MM.1S (cell line): ENCODE measurements at regions not wholly inside any gene's neighbourhood (a gene's known extent, or its start where the extent isn't known, plus 50 kb on each side); places are given as distances from the start of the nearest gene placed in this dataset.

Source experiments
- DNase-seq: peaks from one replicate; pipeline ENCODE4 v3.0.0-alpha.2; 2015
- H2AFZ ChIP-seq: fragments of 300-600 bp; sonication (generic); 2 replicates; pipeline ENCODE4 v1.6.0; 2016; ENCODE audit warnings: antibody characterized with exemption, low read length
- H3F3A ChIP-seq: fragments of 300-600 bp; sonication (generic); 2 replicates; pipeline ENCODE4 v1.6.1; 2016; ENCODE audit warnings: mild to moderate bottlenecking, antibody characterized with exemption, low read length, moderate library complexity, mixed read lengths; ENCODE audit not compliant: insufficient read depth
- H3K27ac ChIP-seq: fragments of 300-600 bp; sonication (generic); 2 replicates; pipeline ENCODE4 v1.5.1; 2016; ENCODE audit warnings: mild to moderate bottlenecking, low read length
- H3K27me3 ChIP-seq: fragments of 300-600 bp; sonication (generic); replicated peaks from 2 replicates; pipeline ENCODE4 v1.6.0; 2016; ENCODE audit warnings: low read length; ENCODE audit not compliant: insufficient read depth
- H3K36me3 ChIP-seq: fragments of 300-600 bp; sonication (generic); replicated peaks from 2 replicates; pipeline ENCODE4 v1.6.1; 2016; ENCODE audit warnings: mild to moderate bottlenecking, low read length, mixed read lengths; ENCODE audit not compliant: insufficient read depth
- H3K4me1 ChIP-seq: fragments of 300-600 bp; sonication (generic); 2 replicates; pipeline ENCODE4 v1.6.1; 2016; ENCODE audit warnings: low read length, mixed read lengths
- H3K4me2 ChIP-seq: fragments of 300-600 bp; sonication (generic); 2 replicates; pipeline ENCODE4 v1.6.0; 2016; ENCODE audit warnings: low read depth, low read length
- H3K4me3 ChIP-seq: fragments of 300-600 bp; sonication (generic); 2 replicates; pipeline ENCODE4 v1.5.1; 2016; ENCODE audit warnings: low read length, mixed read lengths
- H3K79me2 ChIP-seq: fragments of 300-600 bp; sonication (generic); 2 replicates; pipeline ENCODE4 v1.6.1; 2016; ENCODE audit warnings: mixed run types, low read length, mixed read lengths
- H3K9ac ChIP-seq: fragments of 300-600 bp; sonication (generic); 2 replicates; pipeline ENCODE4 v1.6.1; 2016; ENCODE audit warnings: low read length, mixed read lengths
- H3K9me2 ChIP-seq: fragments of 300-600 bp; sonication (generic); replicated peaks from 2 replicates; pipeline ENCODE4 v1.6.1; 2016; ENCODE audit warnings: mild to moderate bottlenecking, low read length, mixed read lengths; ENCODE audit not compliant: insufficient read depth
- H3K9me3 ChIP-seq: fragments of 300-600 bp; sonication (generic); replicated peaks from 2 replicates; pipeline ENCODE4 v1.6.1; 2016; ENCODE audit warnings: mild to moderate bottlenecking, low read length, mixed read lengths; ENCODE audit not compliant: insufficient read depth
- H4K20me1 ChIP-seq: fragments of 300-600 bp; sonication (generic); 2 replicates; pipeline ENCODE4 v1.6.1; 2016; ENCODE audit warnings: mild to moderate bottlenecking, low read length, moderate library complexity, mixed read lengths; ENCODE audit not compliant: insufficient read depth
- CTCF ChIP-seq: fragments of 300-600 bp; sonication (generic); IDR thresholded peaks from 2 replicates; pipeline ENCODE4 v1.5.1; 2016; ENCODE audit warnings: antibody characterized with exemption, low read length, mixed read lengths
- EZH2 ChIP-seq: fragments of 300-600 bp; sonication (generic); optimal IDR thresholded peaks from 2 replicates; pipeline ENCODE3; 2017; ENCODE audit warnings: low read depth, mild to moderate bottlenecking, antibody characterized with exemption, low read length, mixed read lengths
- EZH2phosphoT487 ChIP-seq: fragments of 300-600 bp; sonication (generic); IDR thresholded peaks from 2 replicates; pipeline ENCODE4 v1.6.1; 2018; ENCODE audit warnings: antibody characterized with exemption, low read length

DNA sequence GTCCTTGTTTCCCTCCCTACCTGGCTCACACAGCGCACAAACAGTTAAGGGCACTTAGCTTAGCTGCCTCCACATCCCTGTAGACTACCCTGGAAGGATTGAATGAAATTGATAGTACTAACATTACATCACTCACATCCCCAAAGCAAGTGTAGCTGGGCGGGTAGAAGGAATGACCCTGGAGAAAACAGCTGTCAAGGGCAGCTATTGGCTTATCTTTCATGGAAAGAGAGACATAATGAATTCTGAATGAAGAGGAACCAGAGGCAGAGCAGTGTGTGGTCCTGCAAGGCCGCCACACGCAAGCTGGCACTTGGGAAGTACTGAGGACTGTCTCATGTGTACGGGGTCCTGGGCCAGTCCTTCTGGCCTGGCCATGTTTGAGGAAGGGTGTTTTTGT lies 369.6 kb upstream of the RGMA start:
- no peak for DNase-seq
- Histone ChIP-seq H3K4me2 (no peak overlapping the region), H3K9me3 (no peaks in the 10 kb centered on the region), H3K27me3 (no peaks in the 10 kb centered on the region), H4K20me1 (no peaks in the 10 kb centered on the region), H3K36me3 (no peaks in the 10 kb centered on the region), H3K27ac (no peak overlapping the region), H3K9ac (no peak overlapping the region), H3F3A (no peaks in the 10 kb centered on the region), H2AFZ (no peak overlapping the region), H3K79me2 (no peaks in the 10 kb centered on the region), H3K4me1 (no peaks in the 10 kb centered on the region), H3K4me3 (no peak overlapping the region), H3K9me2 (no peaks in the 10 kb centered on the region)
- TF ChIP-seq CTCF (no peak), EZH2phosphoT487 (no peak), EZH2 (no peak)

DNA sequence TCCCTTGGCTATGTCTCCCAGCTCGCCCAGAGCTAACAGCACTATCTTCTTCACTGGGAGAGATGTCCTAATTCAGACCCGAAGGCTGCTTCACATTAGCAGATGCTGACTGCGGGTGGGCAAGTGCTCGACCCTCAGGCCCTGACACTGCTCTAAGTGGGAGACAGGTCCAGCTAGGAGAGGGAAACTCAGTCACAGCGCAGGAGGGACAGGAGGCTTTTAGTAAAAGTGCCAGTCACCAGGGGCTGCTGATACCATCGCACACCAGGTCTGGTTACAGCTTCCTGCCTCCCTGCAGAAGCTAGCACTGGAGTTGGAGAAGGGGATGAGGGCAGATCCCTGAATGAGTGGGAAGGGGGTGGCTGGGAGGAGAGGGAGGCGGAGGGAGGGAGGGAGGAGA lies 365.8 kb upstream of the RGMA start:
- Histone ChIP-seq H3K27ac (no peak overlapping the region), H3K4me2 (no peak overlapping the region), H2AFZ (no peak overlapping the region), H3K9ac (no peak overlapping the region), H3F3A (no peaks in the 10 kb centered on the region), H3K27me3 (no peaks in the 10 kb centered on the region), H3K36me3 (no peaks in the 10 kb centered on the region), H3K9me3 (no peaks in the 10 kb centered on the region), H4K20me1 (no peaks in the 10 kb centered on the region), H3K79me2 (no peaks in the 10 kb centered on the region), H3K4me1 (no peaks in the 10 kb centered on the region), H3K9me2 (no peaks in the 10 kb centered on the region), H3K4me3 (no peak overlapping the region)
- DNase-seq = no peak
- no peak for TF ChIP-seq CTCF
- no peak for TF ChIP-seq EZH2
- no peak for TF ChIP-seq EZH2phosphoT487

DNA sequence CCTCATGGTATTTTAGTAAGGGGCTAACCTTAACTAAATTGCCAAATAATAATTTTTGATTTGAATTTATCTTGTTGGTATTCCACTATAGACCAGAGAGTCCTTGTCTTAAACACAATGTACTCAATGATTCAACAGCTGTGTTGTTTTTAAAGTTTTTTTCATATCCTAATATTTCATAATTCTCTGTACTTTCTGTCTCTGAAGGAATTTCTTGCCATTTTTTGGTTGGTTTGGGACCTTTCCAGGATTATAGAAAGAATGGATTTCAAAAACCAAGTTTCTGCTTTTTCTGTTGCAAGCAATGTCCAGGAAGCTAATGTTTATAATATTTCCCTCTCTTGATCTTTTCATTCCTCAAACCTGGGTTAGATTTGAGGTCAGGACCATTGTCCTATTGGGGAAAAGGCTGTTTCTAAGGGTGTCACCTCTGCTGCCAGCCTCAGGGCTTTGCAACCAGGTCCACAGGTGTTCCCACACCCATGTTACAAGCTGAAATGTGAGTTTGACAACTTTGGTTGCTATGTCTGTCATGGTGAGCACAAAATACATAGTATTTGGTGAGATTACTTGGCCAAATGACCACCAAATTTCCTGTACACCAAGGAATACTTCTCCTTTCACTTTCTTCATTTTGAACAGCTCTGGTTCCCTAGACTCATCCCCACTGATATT lies 363.7 kb upstream of the RGMA start:
- TF ChIP-seq CTCF = no peak
- TF ChIP-seq EZH2phosphoT487 = no peak
- TF ChIP-seq EZH2 = no peak
- H3K36me3 ChIP-seq = no peaks in the 10 kb centered on the region

More for the DNA sequence above, 363.7 kb upstream of the RGMA start:
- H2AFZ ChIP-seq = no peak overlapping the region
- H3K9ac ChIP-seq = no peak overlapping the region
- H3K79me2 ChIP-seq = no peaks in the 10 kb centered on the region
- no peak overlapping the region for H3K4me2 ChIP-seq
- H3F3A ChIP-seq = no peaks in the 10 kb centered on the region
- H3K27me3 ChIP-seq = no peaks in the 10 kb centered on the region
- no peak overlapping the region for H3K27ac ChIP-seq
- no peaks in the 10 kb centered on the region for H3K9me2 ChIP-seq
- no peaks in the 10 kb centered on the region for H4K20me1 ChIP-seq
- H3K9me3 ChIP-seq = no peaks in the 10 kb centered on the region
- H3K4me3 ChIP-seq = no peak overlapping the region
- DNase-seq = no peak
- no peaks in the 10 kb centered on the region for H3K4me1 ChIP-seq
